GM19467 (cell line): ENCODE measurements at regions not wholly inside any gene's neighbourhood (a gene's known extent, or its start where the extent isn't known, plus 50 kb on each side); places are given as distances from the start of the nearest gene placed in this dataset.

Source experiments
- ATAC-seq: cut with Tn5 transposase; IDR thresholded peaks from one replicate; pipeline ENCODE4 v1.9.1; 2021; ENCODE audit warnings: mild to moderate bottlenecking, moderate library complexity; ENCODE audit not compliant: unreplicated experiment

DNA sequence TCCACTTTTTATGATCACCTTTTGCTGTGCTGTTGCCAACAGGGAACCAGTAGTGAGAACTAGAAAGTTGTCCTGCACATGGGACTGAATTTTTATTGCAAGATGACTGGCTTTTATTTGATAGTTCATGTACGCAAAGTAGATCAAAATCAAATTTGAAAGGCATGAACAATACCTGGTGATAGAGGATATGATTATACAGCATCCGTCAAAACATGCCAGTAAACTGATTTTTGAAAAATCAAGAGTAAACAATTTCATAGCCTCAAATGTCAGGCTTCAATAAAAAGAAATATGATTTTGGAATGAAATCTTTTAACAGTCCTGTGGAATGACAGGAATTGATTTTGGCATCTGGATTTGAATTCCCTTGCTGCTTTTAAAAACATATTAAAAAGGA is 219.6 kb upstream of the LRRN1 start:
- no peak for ATAC-seq

DNA sequence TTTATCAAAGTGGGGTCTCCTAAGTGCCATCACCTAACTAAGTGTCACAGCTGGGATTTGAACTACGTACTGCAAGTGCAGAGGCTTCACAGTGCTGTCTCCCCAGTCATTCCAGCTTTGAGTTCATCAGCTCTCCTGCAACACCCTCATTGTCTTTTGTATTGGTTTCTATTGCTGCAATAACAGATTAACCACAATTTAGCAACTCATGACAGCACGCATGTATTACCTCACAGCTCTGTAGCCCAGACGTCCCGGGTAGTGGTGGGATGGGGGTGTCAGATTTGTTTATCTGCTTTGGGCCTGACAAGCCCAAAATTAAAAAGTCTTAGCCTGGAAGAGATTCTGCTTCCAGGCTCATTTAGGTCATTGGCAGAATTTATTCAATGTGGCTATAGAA is 220.5 kb upstream of the LRRN1 start:
- no peak for ATAC-seq

DNA sequence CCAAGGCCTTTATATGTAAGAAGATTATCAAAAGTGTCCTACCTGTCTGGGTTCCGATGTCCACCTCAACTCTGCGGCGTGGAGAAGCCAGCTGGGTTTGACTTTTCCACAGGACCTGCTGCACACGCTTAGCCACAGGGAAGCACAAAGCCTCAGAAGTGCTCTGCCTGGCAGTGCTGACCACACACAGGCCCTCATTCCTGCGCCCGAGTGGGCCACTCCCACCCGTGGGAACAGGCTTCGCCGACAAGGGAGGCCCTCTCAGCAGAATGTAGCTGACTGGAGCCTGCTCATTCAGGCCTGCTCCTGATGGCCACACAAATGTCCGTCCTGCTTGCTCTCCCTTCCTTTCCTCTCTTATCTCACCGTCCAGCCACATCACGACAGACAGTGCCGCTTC is 221.4 kb upstream of the LRRN1 start:
- no peak for ATAC-seq

DNA sequence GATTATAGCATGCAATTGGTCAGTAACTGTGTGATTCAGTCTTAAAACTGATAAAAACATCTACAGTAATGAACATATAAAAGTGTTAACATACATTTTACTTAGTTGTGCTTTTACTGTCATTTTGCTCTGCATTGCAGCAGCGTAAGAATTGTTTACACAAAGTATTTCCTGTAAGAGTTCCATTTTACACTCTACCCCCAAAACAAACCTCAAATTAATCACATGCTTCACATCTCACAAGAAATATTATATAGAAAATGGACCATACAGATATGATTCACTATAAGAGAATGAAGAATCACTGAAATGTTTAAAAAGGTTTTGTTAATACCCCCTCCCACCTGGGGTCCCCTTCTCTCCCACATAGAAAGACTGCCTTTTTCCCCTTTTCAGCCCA is 225.9 kb upstream of the LRRN1 start:
- no peak for ATAC-seq

DNA sequence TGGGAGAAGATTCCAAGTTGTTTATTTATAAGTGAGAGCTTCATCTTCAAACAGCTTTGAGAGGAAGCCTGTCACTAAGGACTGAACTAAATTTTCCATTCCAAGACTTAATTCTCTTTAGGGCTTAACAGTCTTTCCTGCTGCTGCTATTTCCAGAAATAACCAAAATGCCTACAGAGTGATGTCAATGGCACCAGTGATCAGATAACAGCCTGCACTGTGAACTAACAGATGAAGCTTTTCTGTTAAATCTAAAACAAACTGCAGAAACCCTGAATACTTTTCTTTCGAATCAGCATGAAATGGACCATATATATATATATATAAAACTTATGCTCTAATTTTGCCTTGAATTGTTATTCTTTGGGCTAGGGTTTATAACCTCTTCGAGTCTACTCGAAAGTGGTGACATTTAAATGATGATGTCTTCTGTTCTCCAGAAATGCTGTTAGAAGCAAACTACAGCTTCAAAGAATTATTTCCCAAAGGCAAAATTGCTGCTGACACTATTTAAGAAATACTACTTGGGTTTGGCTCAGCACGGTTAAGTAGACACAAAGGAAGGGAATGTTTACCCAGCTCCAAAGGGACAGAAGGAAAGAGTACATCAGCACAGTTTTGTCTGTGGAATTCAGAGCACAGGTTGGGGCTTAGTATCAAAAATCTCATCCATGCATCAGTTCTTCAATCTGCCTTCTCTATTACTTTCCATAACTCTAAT is 238.5 kb upstream of the LRRN1 start:
- ATAC-seq: no peak

DNA sequence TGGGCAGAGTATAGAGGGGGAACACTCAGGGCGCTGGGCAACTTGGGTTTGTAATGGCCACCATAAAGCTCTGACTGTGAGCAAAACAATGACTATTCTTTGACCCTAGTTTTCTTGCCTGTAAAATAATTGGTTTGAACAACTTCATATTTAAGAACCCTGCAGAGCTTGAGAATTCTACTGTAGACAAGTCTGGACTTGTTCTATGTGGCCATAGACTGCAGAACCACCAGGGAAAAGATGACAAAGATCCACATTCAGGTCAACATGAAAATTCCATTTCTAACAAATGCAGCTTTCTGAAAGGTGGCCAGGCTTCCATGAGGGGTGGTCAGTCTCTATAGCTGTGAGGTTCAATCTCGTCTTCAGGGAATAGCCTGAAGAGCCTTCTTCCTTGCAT is 239.4 kb upstream of the LRRN1 start:
- ATAC-seq: no peak

DNA sequence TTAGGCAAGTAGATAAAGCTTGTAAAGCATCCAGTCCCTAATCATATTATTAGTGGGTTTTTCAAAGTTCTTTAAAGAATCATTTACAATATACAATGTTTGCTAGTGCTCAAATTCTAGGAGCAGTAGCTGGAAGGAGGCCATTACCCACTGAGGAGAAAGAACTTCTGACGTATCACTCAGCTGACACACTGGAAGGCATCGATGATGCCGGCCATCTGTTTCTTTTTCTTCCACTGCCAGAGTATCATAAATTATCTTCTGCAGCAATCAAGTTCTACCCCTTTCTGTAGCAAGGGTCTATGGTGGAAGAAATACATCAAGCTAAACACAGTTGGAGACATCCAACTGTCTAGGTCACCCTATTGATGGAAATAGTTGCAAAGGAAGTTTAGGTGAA is 243.2 kb upstream of the LRRN1 start:
- no peak for ATAC-seq

DNA sequence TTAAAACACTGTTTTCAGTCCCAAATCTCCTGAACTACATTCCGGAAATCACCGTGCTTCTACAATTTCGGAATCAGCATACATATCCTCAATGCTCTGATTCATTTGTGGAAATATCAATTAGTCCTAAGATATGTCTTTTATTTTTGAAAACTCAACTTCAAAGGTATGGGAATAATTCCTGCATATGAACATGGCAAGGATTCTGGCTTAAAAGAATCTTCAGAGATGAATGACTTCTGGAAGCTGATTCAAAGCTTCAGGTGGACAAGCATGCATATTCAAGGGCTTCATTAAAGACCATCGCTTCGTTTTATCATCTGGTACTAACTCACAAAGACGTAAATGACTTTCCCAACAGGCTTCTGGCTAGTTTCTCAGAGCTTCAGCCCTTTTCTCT is 246.0 kb upstream of the LRRN1 start:
- ATAC-seq: no peak

DNA sequence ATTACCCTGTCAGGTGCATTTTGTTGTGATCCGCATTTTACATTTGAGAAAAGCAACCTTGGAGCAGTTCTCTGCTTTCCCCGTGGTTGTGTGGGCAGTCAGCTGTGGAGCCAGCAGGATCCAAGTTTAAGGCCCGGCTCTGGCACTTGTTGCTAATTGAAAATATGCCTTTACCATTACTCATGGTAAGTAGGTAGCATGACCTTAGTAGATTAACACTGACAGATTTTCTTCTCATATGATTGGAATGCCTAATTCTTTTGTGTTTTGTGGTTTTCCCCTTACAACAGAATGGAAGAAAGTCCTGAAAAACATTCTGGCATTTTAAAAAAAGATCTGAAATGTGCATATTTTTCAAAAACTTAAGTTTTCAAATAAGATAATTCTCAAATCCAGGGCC is 246.5 kb upstream of the LRRN1 start:
- ATAC-seq: no peak

DNA sequence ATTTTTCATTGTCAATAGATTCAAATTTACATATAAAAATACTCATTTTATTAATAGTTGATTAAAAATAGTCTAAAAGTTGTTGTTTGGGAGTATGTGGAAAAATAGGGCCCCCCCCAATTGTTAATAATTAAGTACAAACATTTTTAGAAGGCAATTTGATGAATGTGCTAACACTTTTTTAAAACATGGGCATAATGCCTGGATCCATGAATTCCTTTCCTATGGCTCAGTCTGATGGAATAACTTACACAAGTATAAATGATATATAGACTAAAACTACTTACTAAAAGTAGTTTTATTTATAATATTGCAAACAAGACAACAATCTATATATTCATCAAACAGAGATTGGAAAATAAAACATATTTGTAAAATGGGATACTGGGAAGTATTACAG is 247.2 kb upstream of the LRRN1 start:
- ATAC-seq: no peak

DNA sequence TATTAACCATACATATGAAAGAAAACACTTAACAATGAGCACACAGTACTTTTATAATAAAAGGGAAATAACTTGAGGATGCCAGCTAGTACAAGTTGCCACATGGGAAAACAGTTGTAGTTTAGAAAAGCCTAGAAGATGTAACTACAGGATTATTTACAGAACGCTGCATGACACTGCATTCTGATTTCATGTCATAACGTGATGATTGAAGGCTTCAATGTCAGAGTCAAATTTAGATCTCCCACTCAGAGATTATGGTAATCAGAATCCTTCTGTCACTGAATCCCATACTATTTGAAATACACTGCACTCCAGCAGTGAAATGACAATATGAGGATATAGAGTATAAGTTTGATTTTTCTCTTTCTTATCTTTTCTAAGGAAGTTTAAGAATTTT is 253.9 kb upstream of the LRRN1 start:
- ATAC-seq: no peak

DNA sequence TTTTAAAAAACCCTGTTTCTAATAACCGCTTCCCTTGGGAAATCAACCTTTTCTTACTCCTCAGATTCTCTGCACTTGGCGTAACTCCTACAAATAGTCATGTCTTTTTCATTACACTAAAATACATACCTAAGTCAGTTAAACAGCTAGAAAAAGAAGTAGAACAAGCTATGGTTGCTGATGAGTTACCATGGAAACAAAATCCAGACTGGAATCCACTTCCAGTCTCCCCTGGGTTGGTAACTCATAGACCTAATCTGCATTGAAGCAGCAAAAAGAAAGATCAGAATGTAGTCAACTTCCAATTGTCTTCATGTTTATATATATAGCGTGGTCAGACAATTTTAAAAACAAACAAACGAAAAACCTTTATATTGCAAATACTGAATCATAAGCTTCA is 260.8 kb upstream of the LRRN1 start:
- no peak for ATAC-seq

DNA sequence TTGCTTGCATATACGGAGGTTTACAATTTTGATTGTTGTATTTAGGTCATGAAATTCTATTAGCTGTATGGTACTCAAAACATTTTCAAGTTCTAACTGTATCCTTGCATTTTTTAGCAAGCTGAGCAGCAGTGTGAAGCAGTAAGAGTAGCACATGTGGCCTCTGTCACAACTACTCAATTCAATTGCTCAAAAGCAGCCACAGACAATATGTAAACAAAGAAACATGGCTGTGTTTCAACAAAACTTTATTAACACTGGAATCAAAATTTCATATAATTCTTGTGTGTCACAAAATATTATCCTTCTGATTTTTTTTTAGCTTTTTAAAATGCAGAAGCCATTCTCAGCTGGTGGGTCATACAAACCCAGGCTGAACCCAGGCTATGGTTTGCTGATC is 266.7 kb upstream of the LRRN1 start:
- ATAC-seq: no peak

DNA sequence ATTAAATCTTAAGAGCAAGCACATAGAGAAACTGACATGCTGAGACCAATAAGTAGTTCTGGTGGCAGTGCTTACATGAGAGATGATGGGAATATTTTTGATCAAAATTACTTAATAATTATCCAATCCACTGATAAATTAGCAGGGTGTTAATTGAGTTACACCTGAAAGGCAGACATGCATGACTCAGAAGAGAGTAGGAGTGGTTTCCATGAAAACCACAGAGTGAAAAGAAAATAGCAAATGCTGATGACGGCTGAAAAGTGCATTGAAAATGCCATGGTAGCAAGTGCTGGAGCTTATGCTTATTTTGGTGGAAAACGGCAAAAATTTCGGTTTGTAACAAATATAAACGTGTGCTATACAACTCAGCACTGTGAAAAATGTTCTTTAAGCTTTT is 267.8 kb upstream of the LRRN1 start:
- ATAC-seq: no peak

DNA sequence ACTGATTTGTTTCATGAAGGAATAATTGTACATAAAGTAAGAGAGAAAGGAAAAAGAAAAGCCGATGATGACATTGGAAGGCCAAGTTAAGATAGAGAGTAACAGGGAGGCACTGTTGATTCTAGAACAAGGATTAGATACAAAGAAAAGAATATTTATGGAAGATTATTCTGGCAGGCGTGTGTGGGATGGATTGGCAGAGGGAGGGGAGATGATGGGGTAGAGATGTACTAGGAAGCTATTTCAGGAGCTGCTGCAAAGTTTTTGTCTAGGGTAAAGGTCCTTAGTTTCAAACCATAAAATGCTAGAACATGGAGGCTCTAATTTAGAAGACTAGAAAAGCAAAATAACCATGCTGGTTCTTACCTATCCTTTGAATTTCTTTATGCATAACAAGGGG is 280.0 kb upstream of the LRRN1 start:
- ATAC-seq: no peak

DNA sequence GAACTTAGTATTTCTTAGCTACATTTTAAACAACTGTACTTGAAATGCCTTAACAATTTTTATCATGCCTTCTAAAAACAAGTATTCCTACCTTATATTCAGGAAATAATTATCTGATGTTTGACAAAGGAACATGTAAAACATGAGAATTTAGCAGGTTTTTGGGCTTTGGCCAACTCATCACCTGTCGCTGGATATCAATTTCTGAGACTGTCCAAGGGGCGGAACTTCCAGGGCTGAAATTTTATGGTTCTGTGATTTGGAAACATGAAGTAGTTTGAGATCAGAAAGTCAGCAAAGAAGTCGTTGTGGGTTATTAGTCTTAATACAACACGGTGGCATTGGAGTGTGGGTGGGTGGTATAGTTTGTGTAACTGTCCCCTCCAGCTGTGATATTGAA is 282.2 kb upstream of the LRRN1 start:
- ATAC-seq: no peak

DNA sequence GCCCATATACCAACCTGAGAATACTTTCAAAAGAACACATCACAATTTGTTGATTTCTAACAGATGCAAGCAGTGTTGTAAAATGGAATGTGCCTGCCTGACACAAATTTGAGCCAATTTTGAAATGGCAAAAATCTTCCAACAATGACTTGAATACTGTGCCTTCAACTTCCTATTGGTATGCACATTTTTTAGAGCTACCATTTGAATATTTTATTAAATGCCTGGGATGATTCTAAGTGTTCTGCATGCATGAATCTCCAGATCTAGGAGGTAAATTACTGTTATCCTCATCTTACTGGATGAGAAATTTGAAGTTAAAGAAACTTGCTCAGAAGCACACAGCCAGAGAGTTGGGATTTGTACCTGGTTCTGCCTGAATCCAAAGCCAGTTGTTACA is 282.8 kb upstream of the LRRN1 start:
- no peak for ATAC-seq

DNA sequence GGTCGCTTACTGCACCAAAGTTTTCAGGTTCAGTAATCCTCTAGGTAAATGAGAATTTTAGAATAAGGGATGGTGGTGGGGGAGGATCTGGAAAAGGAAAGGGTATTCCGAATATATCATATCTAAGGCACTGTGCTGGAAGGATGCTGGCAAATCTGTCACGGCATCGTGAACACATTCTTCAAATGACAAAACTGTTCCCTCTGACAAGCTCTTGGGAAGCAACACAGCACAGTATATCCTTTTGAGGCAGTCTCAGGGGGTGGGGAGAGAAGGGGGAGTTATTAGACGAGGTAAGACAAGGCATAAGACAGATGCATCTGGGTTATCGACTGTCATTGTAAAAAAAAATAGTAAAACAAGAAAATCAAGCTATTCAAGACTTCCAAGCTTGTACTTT is 289.6 kb upstream of the LRRN1 start:
- no peak for ATAC-seq

DNA sequence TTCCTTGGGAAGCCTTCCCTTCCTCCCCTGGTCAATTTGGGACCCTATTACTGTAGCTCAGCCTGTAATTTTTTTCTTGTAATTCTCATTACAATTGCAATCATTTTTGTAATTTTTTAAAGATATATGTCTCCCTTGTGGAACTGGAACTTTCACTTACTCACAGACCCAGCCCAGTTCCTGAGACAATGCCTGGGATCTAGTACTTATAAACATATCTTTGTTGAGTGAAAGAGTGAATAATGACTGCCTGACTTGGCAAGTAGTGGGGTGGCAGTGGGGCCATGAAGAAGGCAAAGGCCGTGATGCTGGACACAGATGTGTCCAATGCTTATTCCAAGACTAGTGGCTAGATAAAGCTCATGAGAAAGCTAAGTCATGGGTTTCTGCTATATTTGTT is 294.5 kb upstream of the LRRN1 start:
- ATAC-seq: no peak

DNA sequence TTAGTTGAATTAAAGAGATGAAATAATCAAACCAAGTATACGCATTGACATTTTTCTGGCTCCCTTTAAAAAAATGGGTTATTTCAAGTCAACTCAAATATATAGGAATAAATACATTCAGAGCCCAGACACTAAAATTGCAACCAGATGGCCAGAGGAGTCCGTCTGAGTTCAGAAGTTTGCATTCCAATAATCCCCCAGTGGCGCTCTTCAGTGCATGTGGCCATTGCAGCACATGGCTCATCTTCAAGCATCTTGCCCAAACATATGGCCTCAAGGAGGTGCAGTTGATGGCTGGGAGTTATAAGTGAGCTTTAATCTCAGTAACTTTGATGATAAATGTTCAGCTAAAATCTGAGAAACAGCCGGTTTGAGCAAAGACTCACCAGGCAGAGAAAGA is 295.8 kb upstream of the LRRN1 start:
- ATAC-seq: no peak

DNA sequence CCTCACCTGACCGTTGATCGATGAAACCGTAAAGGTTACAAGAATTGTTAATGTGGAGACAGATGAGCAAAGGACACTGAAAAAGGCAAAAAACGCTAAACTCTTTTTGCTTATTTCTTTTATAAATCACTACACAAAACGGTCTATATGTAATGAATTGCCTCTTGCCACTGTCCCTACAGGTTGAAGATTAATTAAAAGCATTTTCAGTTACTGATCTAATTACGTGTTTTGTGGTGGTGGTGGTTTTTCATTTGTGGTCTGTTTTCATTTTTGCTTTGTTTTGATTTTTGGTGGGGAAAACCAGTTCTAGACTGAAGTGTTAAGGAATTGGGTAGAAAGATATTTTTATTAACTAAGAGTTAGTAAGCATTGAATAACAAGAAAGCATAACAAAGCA is 299.2 kb upstream of the LRRN1 start:
- ATAC-seq: no peak

DNA sequence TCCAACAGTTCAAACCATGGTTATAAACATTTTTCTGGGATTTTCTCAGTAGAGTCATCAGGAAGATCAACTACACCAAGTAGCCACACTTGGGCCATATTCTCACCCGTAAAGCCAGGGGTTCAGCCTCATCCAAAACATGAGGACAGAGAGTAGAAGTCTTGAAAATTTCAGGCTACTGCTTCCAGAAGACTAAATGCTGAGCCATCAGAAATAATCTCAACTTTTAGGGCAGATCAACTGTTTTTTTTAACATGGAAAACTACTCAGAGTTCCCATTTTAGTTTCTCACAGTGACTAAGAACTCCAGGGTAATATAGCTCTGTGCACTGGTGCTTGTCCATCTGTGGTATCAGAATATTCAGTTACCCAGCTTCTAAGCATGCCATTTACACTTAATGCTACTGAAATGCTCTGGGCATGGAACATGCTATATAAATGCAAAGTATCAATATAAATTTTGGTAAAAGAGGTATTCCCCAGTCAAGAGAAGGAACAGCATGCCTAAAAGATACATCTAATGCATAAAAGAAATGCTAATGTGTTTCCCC is 300.1 kb upstream of the LRRN1 start:
- no peak for ATAC-seq

DNA sequence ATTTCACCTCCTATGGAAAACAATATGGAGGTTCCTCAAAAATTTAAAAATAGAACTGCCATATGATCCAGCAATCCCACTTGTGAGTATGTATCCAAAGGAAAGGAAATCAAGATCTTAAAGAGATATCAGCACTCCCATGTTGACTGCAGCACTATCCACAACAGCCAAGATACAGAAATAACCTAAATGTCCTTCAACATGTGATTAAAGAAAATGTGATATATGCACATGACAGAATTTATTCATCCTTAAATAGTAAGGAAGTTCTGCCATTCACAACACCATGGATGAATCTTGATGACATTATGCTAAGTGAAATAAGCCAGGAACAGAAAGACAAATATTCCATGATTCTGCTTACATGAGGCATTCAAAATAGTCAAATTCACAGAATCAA is 303.6 kb upstream of the LRRN1 start:
- ATAC-seq: no peak
